IPS-18a (cell line): ENCODE measurements at regions not wholly inside any gene's neighbourhood (a gene's known extent, or its start where the extent isn't known, plus 50 kb on each side); places are given as distances from the start of the nearest gene placed in this dataset.
"Not testable (repeated sequence)": the region's sequence is repeated elsewhere in the genome, so short reads cannot be mapped to it uniquely, and the experiment has no call there.

Experiments
- H3K27ac ChIP-seq: one replicate; pipeline ENCODE4 v1.5.1; 2013; ENCODE audit warnings: low read length
- H3K27me3 ChIP-seq: one replicate; pipeline ENCODE4 v1.6.1; 2013; ENCODE audit warnings: mild to moderate bottlenecking, low read length; ENCODE audit not compliant: control insufficient read depth, insufficient read depth
- H3K36me3 ChIP-seq: one replicate; pipeline ENCODE4 v1.6.1; 2013; ENCODE audit warnings: low read depth, low read length; ENCODE audit not compliant: control insufficient read depth
- H3K4me1 ChIP-seq: one replicate; pipeline ENCODE4 v1.6.1; 2013; ENCODE audit warnings: low read depth, low read length; ENCODE audit not compliant: control insufficient read depth
- H3K4me3 ChIP-seq: one replicate; pipeline ENCODE4 v1.5.1; 2013; ENCODE audit warnings: low read length
- H3K9ac ChIP-seq: one replicate; pipeline ENCODE4 v1.6.1; 2013; ENCODE audit warnings: mild to moderate bottlenecking, low read length, moderate library complexity
- H3K9me3 ChIP-seq: one replicate; pipeline ENCODE4 v1.6.1; 2013; ENCODE audit warnings: low read depth, low read length; ENCODE audit not compliant: control insufficient read depth

DNA sequence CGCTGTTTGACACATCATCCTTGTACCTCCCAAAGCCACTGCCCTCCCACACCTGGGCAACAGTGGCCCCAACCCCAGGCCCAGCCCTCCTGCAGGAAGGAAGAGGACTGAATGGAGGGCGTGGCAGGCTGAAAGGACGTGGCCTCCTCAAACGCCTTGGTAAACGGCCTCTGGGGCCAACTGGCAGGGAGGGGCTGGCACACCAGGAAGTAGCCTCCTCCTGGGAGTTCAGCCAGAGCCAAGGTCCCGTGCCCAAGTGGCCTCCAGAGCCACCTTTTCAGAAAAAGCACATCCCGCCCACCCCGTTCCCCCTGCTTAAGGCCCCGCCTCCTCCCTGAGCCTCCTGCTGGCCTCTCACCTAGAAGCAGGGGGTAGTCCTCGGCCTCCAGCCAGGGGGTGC, 74.2 kb upstream of the DRD5 start:
- not testable (repeated sequence) for H3K9ac ChIP-seq, H3K4me1 ChIP-seq, H3K27me3 ChIP-seq, H3K4me3 ChIP-seq, H3K9me3 ChIP-seq, H3K36me3 ChIP-seq, H3K27ac ChIP-seq

GRCh38 chr4:9707936-9708335, 73.5 kb upstream of the DRD5 start:
- not testable (repeated sequence) for H3K9me3 ChIP-seq, H3K4me1 ChIP-seq, H3K4me3 ChIP-seq, H3K36me3 ChIP-seq, H3K27ac ChIP-seq, H3K9ac ChIP-seq, H3K27me3 ChIP-seq

DNA sequence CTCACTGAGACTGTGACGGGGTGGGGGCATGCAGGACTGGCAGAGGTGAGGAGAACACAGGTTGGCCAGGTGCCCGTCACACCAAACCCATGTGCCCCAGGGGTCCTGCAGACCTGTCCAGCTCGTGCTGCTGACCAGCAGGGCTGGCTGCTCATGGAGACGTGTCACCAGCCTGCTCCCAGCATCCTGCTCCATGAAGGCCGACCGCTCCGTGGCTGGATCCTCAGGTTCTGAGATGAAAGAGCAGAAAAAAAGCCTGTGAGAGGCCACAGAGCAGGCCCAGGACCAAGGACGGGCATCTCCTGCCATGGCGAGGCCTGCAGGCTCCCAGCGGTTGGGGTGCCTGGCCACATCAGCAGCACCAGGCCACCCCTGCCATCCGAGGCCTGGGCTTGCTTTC, 71.7 kb upstream of the DRD5 start:
- H3K9me3 ChIP-seq = no peaks in the 10 kb centered on the region
- H3K4me1 ChIP-seq = no peaks in the 10 kb centered on the region
- no peak overlapping the region for H3K27ac ChIP-seq
- no peak overlapping the region for H3K4me3 ChIP-seq
- no peaks in the 10 kb centered on the region for H3K27me3 ChIP-seq
- H3K9ac ChIP-seq = no peak overlapping the region
- H3K36me3 ChIP-seq = no peaks in the 10 kb centered on the region

DNA sequence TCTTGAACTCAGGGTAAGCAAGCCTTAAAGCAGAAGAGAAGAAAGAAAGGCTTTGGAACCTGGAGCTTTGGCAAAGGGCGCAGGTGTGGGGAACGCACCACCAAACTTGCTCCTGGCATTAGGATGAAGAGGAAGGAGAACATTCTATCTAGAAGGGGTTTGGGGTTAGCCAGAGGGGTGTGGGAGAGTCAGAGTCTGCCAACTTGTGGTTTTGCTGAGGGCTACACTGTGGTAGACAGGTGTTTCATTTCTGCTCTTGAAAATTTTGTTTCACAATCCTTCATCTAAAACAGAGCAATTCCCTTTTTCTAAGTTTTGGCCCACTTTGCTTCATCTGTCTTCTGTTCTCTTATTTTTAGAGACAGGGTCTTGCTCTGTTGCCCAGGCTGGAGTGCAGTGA, 66.2 kb upstream of the DRD5 start:
- H3K27me3 ChIP-seq, H3K27ac ChIP-seq, H3K9me3 ChIP-seq, H3K36me3 ChIP-seq, H3K4me3 ChIP-seq, H3K4me1 ChIP-seq, H3K9ac ChIP-seq: not testable (repeated sequence)

- Histone ChIP-seq H3K27ac (no peak overlapping the region), H3K9ac (no peak overlapping the region), H3K36me3 (no peaks in the 10 kb centered on the region)
Measured at GRCh38 chr4:9716093-9716492, 65.3 kb upstream of the DRD5 start.

GRCh38 chr4:9718246-9718939, 63.0 kb upstream of the DRD5 start:
- not testable (repeated sequence) for H3K9ac ChIP-seq, H3K4me1 ChIP-seq, H3K4me3 ChIP-seq, H3K36me3 ChIP-seq, H3K27ac ChIP-seq, H3K9me3 ChIP-seq, H3K27me3 ChIP-seq

More at GRCh38 chr4:9716093-9716492, 65.3 kb upstream of the DRD5 start:
- H3K9me3 ChIP-seq = no peaks in the 10 kb centered on the region
- H3K27me3 ChIP-seq = no peaks in the 10 kb centered on the region
- no peak overlapping the region for H3K4me3 ChIP-seq
- no peaks in the 10 kb centered on the region for H3K4me1 ChIP-seq

DNA sequence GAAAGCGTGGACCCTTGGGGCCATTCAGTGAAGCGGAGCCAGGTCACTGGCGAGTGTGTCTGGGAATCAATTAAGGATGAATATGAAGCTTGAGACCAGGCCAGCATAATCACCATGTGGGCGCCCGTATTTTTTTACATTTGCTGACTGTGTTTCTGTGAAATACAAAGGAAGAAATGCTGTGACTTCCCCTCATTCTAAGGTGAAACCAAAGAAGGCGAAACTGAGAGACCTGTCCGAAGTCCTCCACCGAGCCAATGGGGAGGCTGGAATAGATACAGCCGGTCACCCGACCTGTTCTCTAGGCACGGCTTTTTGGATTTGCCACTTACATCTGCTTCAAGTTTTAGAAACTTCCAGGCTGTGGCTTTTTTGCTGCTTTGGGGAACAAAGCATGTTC, 59.3 kb upstream of the DRD5 start:
- not testable (repeated sequence) for H3K27me3 ChIP-seq, H3K9me3 ChIP-seq, H3K27ac ChIP-seq, H3K9ac ChIP-seq, H3K4me3 ChIP-seq, H3K4me1 ChIP-seq, H3K36me3 ChIP-seq
